Stimulated activated CD4-positive, alpha-beta T cell treated with anti-CD3 and anti-CD28 coated beads, TNF-alpha, amount 100 ng/mL, for 48 hours (primary cell): ENCODE measurements at regions not wholly inside any gene's neighbourhood (a gene's known extent, or its start where the extent isn't known, plus 50 kb on each side); places are given as distances from the start of the nearest gene placed in this dataset.

Experiments
- DNase-seq, 3 donors: peaks; one replicate each; pipeline ENCODE4 v3.0.0-alpha.2; 2020; ENCODE audit warnings: low read depth in 3 of 3

GRCh38 chr9:88229434-88229833 lies 91.2 kb upstream of the SPATA31C2 start:
- DNase-seq: no peak

GRCh38 chr9:88224938-88225337 lies 86.7 kb upstream of the SPATA31C2 start:
- DNase-seq: no peak

GRCh38 chr9:88221105-88221504 lies 82.8 kb upstream of the SPATA31C2 start:
- no peak for DNase-seq

GRCh38 chr9:88220652-88221051 lies 82.4 kb upstream of the SPATA31C2 start:
- DNase-seq: no peak

GRCh38 chr9:88219601-88220000 lies 81.3 kb upstream of the SPATA31C2 start:
- DNase-seq: no peak

GRCh38 chr9:88218726-88219125 lies 80.5 kb upstream of the SPATA31C2 start:
- DNase-seq: no peak

- no peak for DNase-seq
Observed at GRCh38 chr9:88216126-88216995, 78.1 kb upstream of the SPATA31C2 start.

- DNase-seq: no peak
Observed at GRCh38 chr9:88215196-88216125, 77.2 kb upstream of the SPATA31C2 start.

GRCh38 chr9:88202321-88202720 lies 64.0 kb upstream of the SPATA31C2 start:
- no peak for DNase-seq

- DNase-seq: no peak
Observed at GRCh38 chr9:88198341-88198807, 60.1 kb upstream of the SPATA31C2 start.

GRCh38 chr9:88197781-88198340 lies 59.6 kb upstream of the SPATA31C2 start:
- DNase-seq: no peak

GRCh38 chr9:88197016-88197415 lies 58.7 kb upstream of the SPATA31C2 start:
- DNase-seq: no peak

- DNase-seq: no peak
Observed at GRCh38 chr9:88196142-88196790, 58.0 kb upstream of the SPATA31C2 start.

- no peak for DNase-seq
Observed at GRCh38 chr9:88193766-88194165, 55.5 kb upstream of the SPATA31C2 start.

- no peak for DNase-seq
Observed at GRCh38 chr9:88191456-88191855, 53.2 kb upstream of the SPATA31C2 start.

GRCh38 chr9:88189371-88189770 lies 51.1 kb upstream of the SPATA31C2 start:
- DNase-seq: no peak
